Tibial nerve (tissue), 4 donors: ENCODE measurements at regions not wholly inside any gene's neighbourhood (a gene's known extent, or its start where the extent isn't known, plus 50 kb on each side); places are given as distances from the start of the nearest gene placed in this dataset.

Experiments
- DNase-seq, 2 donors: peaks; one replicate each; pipeline ENCODE4 v3.0.0-alpha.2; 2019; ENCODE audit warnings: low spot score in 2 of 2
- H3K27ac ChIP-seq, 4 donors: fragments of 200-600 bp; sonication (generic) in 3 of 4; one replicate each; pipeline ENCODE4 v1.5.1; 2017 to 2019; ENCODE audit warnings: mild to moderate bottlenecking in 1 of 4
- H3K27me3 ChIP-seq, 2 donors: fragments of 200-600 bp; sonication (generic) in 1 of 2; one replicate each; pipeline versions ENCODE4 v1.5.1 to v1.6.0; 2017 to 2019
- H3K36me3 ChIP-seq, 3 donors: fragments of 200-600 bp; sonication (generic); one replicate each; pipeline ENCODE4 v1.5.1; 2018 to 2019
- H3K4me1 ChIP-seq, 4 donors: fragments of 200-600 bp; sonication (generic) in 3 of 4; one replicate each; pipeline ENCODE4 v1.5.1; 2017 to 2019
- H3K4me3 ChIP-seq, 4 donors: fragments of 200-600 bp; sonication (generic) in 3 of 4; one replicate each; pipeline ENCODE4 v1.5.1; 2017 to 2019; ENCODE audit warnings: mild to moderate bottlenecking in 1 of 4, moderate library complexity in 1 of 4
- H3K9me3 ChIP-seq, 4 donors: fragments of 200-600 bp; sonication (generic) in 3 of 4; one replicate each; pipeline ENCODE4 v1.5.1; 2017 to 2019
- CTCF ChIP-seq, 5 experiments: fragments of 200-600 bp in 3 of 5; fragments of 450-650 bp in 2 of 5; sonication (generic) in 3 of 5; IDR thresholded peaks; one replicate each; pipeline ENCODE4 v1.5.1; 2016 to 2019; ENCODE audit warnings: antibody characterized with exemption in 5 of 5, mild to moderate bottlenecking in 3 of 5, moderate library complexity in 2 of 5
- EP300 ChIP-seq, 2 donors: sonication (generic); formaldehyde crosslinking; IDR thresholded peaks; one replicate each; pipeline ENCODE4 v1.6.1; 2017; ENCODE audit warnings: antibody characterized with exemption in 2 of 2, mild to moderate bottlenecking in 1 of 2
- POLR2A ChIP-seq, 2 donors: fragments of 450-650 bp; IDR thresholded peaks; one replicate each; pipeline ENCODE4 v1.6.1; 2017; ENCODE audit warnings: antibody characterized with exemption in 2 of 2, mild to moderate bottlenecking in 2 of 2, moderate library complexity in 2 of 2
- WGBS, 2 donors: methylation state at CpG; one replicate each; pipeline ENCODE4 v1.1.5; 2018; 5-methylcytosine and 5-hydroxymethylcytosine counted together

GRCh38 chr2:105654474-105655004, 90.2 kb upstream of the NCK2 start:
- no peaks in the 10 kb centered on the region for H3K9me3 ChIP-seq
- H3K27ac ChIP-seq, result no peak overlapping the region
- TF ChIP-seq EP300 (IDR thresholded peaks at IDR 0.05) (no peak), POLR2A (IDR thresholded peaks at IDR 0.05) (no peak), CTCF (IDR thresholded peaks at IDR 0.05) (no peak)
- no peaks in the 10 kb centered on the region for H3K4me1 ChIP-seq
- no peaks in the 10 kb centered on the region for H3K27me3 ChIP-seq
- WGBS, 2 donors, result 43 to 47% methylated on average over 2 of the region's 2 CpGs
- H3K4me3 ChIP-seq, result no peak overlapping the region
- DNase-seq, result no peak
- H3K36me3 ChIP-seq, result no peaks in the 10 kb centered on the region

GRCh38 chr2:105653302-105653701, 91.4 kb upstream of the NCK2 start:
- Histone ChIP-seq H3K27ac (no peak overlapping the region), H3K27me3 (no peaks in the 10 kb centered on the region), H3K36me3 (no peaks in the 10 kb centered on the region)

GRCh38 chr2:105652014-105652796, 92.5 kb upstream of the NCK2 start:
- Histone ChIP-seq H3K36me3 (no peaks in the 10 kb centered on the region), H3K27ac (no peak overlapping the region), H3K4me3 (no peak overlapping the region), H3K27me3 (no peaks in the 10 kb centered on the region), H3K9me3 (peaks cover 0 to 5% (median 0%) of the 10 kb centered on the region in 4 donors), H3K4me1 (no peaks in the 10 kb centered on the region)
- TF ChIP-seq POLR2A (IDR thresholded peaks at IDR 0.05), result no peak
- TF ChIP-seq CTCF (IDR thresholded peaks at IDR 0.05), result no peak
- TF ChIP-seq EP300 (IDR thresholded peaks at IDR 0.05), result no peak
- WGBS, 2 donors, result 94% methylated on average over 13 of the region's 13 CpGs
- no peak for DNase-seq

More at GRCh38 chr2:105653302-105653701, 91.4 kb upstream of the NCK2 start:
- Histone ChIP-seq H3K4me1 (no peaks in the 10 kb centered on the region), H3K4me3 (no peak overlapping the region), H3K9me3 (peaks cover 0 to 5% (median 0%) of the 10 kb centered on the region in 4 donors)
- DNase-seq, result no peak
- no peak for TF ChIP-seq EP300 (IDR thresholded peaks at IDR 0.05)
- TF ChIP-seq CTCF (IDR thresholded peaks at IDR 0.05), result no peak
- TF ChIP-seq POLR2A (IDR thresholded peaks at IDR 0.05), result no peak

GRCh38 chr2:105649534-105649933, 95.2 kb upstream of the NCK2 start:
- Histone ChIP-seq H3K9me3 (peaks cover 0 to 5% (median 0%) of the 10 kb centered on the region in 4 donors), H3K36me3 (no peaks in the 10 kb centered on the region), H3K4me3 (no peak overlapping the region), H3K27me3 (no peaks in the 10 kb centered on the region), H3K27ac (no peak overlapping the region), H3K4me1 (peaks cover 0 to 4% (median 0%) of the 10 kb centered on the region in 4 donors)
- no peak for DNase-seq
- TF ChIP-seq CTCF (IDR thresholded peaks at IDR 0.05), result no peak
- no peak for TF ChIP-seq EP300 (IDR thresholded peaks at IDR 0.05)
- no peak for TF ChIP-seq POLR2A (IDR thresholded peaks at IDR 0.05)
- WGBS, 2 donors, result 92 to 98% methylated on average over 2 of the region's 2 CpGs

GRCh38 chr2:105647731-105648130, 97.0 kb upstream of the NCK2 start:
- TF ChIP-seq CTCF (IDR thresholded peaks at IDR 0.05) (no peak), POLR2A (IDR thresholded peaks at IDR 0.05) (no peak), EP300 (IDR thresholded peaks at IDR 0.05) (no peak)
- 78 to 81% methylated on average over 3 to 4 of the region's 4 CpGs for WGBS, 2 donors
- H3K27ac ChIP-seq, result no peak overlapping the region
- no peak for DNase-seq
- no peaks in the 10 kb centered on the region for H3K27me3 ChIP-seq
- no peaks in the 10 kb centered on the region for H3K36me3 ChIP-seq
- no peak overlapping the region for H3K4me3 ChIP-seq
- H3K4me1 ChIP-seq, result peaks cover 0 to 13% (median 0%) of the 10 kb centered on the region in 4 donors
- H3K9me3 ChIP-seq, result peaks cover 0 to 5% (median 0%) of the 10 kb centered on the region in 4 donors
